ENCODE measurements at regions not wholly inside any gene's neighbourhood (a gene's known extent, or its start where the extent isn't known, plus 50 kb on each side); places are given as distances from the start of the nearest gene placed in this dataset.

GRCh38 chr2:207413376-207413907, 116.3 kb upstream of the CREB1 start:
- TF ChIP-seq CTCF (IDR thresholded peaks at IDR 0.05) = no peak
- TF ChIP-seq POLR2A (IDR thresholded peaks at IDR 0.05) = no peak

Measured in uterus (tissue), 2 donors.